ENCODE measurements at regions not wholly inside any gene's neighbourhood (a gene's known extent, or its start where the extent isn't known, plus 50 kb on each side); places are given as distances from the start of the nearest gene placed in this dataset.
A peak's percentile ranks its signal among the peaks of the same experiment; 100 is the strongest.

DNA sequence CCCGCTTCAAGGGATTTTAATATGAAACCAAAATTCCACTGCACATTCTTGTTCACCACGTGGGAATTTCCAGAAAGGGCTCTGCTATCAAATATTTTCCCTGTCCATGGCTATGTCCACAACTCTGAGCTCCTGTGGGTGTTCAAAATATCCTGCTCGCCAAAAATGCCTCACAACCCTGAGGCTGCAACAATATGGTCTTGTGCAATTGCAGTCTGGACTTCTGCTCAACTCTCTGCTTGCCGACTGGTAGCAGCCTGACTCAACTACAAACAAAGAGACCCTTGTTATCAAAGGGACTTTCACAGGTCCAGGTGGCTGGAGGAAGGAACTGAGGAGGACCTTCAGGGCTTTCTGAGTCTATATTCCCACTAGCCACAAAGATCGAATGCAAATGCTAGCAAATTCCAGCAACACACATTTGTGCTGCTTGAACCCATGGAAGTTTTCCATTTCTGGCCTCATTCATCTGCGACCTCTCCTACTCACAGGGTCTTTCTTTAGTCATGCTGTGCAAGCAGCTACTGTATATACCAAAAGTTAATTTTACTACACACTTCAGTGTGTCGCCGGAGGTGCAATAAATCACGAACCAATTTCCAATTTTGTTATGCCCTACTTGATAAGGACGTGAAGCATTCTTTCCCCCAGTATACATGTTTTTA, 169.2 kb upstream of the SLC30A5 start (continued):
- TF ChIP-seq, protein P1, sequence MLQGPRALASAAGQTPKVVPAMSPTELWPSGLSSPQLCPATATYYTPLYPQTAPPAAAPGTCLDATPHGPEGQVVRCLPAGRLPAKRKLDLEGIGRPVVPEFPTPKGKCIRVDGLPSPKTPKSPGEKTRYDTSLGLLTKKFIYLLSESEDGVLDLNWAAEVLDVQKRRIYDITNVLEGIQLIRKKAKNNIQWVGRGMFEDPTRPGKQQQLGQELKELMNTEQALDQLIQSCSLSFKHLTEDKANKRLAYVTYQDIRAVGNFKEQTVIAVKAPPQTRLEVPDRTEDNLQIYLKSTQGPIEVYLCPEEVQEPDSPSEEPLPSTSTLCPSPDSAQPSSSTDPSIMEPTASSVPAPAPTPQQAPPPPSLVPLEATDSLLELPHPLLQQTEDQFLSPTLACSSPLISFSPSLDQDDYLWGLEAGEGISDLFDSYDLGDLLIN (CRISPR knock-in tag; IDR thresholded peaks at IDR 0.05; ENCODE audit: borderline replicate concordance) = no peak
- TF ChIP-seq, protein P2, sequence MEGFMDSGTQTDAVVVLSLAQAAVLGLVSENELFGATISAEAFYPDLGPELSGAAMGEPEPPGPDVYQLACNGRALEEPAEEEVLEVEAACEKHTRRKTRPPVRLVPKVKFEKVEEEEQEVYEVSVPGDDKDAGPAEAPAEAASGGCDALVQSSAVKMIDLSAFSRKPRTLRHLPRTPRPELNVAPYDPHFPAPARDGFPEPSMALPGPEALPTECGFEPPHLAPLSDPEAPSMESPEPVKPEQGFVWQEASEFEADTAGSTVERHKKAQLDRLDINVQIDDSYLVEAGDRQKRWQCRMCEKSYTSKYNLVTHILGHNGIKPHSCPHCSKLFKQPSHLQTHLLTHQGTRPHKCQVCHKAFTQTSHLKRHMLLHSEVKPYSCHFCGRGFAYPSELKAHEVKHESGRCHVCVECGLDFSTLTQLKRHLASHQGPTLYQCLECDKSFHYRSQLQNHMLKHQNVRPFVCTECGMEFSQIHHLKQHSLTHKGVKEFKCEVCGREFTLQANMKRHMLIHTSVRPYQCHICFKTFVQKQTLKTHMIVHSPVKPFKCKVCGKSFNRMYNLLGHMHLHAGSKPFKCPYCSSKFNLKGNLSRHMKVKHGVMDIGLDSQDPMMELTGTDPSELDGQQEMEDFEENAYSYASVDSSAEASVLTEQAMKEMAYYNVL (CRISPR knock-in tag; IDR thresholded peaks at IDR 0.05; ENCODE audit: borderline replicate concordance) = no peak
- TF ChIP-seq, protein P3, sequence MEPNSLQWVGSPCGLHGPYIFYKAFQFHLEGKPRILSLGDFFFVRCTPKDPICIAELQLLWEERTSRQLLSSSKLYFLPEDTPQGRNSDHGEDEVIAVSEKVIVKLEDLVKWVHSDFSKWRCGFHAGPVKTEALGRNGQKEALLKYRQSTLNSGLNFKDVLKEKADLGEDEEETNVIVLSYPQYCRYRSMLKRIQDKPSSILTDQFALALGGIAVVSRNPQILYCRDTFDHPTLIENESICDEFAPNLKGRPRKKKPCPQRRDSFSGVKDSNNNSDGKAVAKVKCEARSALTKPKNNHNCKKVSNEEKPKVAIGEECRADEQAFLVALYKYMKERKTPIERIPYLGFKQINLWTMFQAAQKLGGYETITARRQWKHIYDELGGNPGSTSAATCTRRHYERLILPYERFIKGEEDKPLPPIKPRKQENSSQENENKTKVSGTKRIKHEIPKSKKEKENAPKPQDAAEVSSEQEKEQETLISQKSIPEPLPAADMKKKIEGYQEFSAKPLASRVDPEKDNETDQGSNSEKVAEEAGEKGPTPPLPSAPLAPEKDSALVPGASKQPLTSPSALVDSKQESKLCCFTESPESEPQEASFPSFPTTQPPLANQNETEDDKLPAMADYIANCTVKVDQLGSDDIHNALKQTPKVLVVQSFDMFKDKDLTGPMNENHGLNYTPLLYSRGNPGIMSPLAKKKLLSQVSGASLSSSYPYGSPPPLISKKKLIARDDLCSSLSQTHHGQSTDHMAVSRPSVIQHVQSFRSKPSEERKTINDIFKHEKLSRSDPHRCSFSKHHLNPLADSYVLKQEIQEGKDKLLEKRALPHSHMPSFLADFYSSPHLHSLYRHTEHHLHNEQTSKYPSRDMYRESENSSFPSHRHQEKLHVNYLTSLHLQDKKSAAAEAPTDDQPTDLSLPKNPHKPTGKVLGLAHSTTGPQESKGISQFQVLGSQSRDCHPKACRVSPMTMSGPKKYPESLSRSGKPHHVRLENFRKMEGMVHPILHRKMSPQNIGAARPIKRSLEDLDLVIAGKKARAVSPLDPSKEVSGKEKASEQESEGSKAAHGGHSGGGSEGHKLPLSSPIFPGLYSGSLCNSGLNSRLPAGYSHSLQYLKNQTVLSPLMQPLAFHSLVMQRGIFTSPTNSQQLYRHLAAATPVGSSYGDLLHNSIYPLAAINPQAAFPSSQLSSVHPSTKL (CRISPR knock-in tag; IDR thresholded peaks at IDR 0.05) = peak; percentile 67
- TF ChIP-seq ZNF430 (CRISPR knock-in tag; IDR thresholded peaks at IDR 0.05) (no peak), XBP1 (CRISPR knock-in tag; IDR thresholded peaks at IDR 0.05) (no peak), TEAD2 (CRISPR knock-in tag; IDR thresholded peaks at IDR 0.05) (no peak), SOX5 (CRISPR knock-in tag; IDR thresholded peaks at IDR 0.05; ENCODE audit: borderline replicate concordance) (peak; percentile 67), SSRP1 (CRISPR knock-in tag; IDR thresholded peaks at IDR 0.05) (no peak)
- TF ChIP-seq, protein P4, sequence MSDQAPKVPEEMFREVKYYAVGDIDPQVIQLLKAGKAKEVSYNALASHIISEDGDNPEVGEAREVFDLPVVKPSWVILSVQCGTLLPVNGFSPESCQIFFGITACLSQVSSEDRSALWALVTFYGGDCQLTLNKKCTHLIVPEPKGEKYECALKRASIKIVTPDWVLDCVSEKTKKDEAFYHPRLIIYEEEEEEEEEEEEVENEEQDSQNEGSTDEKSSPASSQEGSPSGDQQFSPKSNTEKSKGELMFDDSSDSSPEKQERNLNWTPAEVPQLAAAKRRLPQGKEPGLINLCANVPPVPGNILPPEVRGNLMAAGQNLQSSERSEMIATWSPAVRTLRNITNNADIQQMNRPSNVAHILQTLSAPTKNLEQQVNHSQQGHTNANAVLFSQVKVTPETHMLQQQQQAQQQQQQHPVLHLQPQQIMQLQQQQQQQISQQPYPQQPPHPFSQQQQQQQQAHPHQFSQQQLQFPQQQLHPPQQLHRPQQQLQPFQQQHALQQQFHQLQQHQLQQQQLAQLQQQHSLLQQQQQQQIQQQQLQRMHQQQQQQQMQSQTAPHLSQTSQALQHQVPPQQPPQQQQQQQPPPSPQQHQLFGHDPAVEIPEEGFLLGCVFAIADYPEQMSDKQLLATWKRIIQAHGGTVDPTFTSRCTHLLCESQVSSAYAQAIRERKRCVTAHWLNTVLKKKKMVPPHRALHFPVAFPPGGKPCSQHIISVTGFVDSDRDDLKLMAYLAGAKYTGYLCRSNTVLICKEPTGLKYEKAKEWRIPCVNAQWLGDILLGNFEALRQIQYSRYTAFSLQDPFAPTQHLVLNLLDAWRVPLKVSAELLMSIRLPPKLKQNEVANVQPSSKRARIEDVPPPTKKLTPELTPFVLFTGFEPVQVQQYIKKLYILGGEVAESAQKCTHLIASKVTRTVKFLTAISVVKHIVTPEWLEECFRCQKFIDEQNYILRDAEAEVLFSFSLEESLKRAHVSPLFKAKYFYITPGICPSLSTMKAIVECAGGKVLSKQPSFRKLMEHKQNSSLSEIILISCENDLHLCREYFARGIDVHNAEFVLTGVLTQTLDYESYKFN (CRISPR knock-in tag; conservative IDR thresholded peaks at IDR 0.05) = 0 out of 2 replicates have a peak, but pooled peaks have one; percentile 20

All from HepG2 (cell line).